HEK293 (cell line): ENCODE measurements at regions not wholly inside any gene's neighbourhood (a gene's known extent, or its start where the extent isn't known, plus 50 kb on each side); places are given as distances from the start of the nearest gene placed in this dataset.

Experiments
- CTCF ChIA-PET: fragments of 350-600 bp; formaldehyde crosslinking; extraction: SDS; loops from one replicate; lab custom pipeline; 2021; ENCODE audit warnings: antibody characterized with exemption; lab: Yijun Ruan, JAX
- POLR2A ChIA-PET: fragments of 300-600 bp; formaldehyde crosslinking; extraction: SDS; loops from one replicate; lab custom pipeline; 2020; ENCODE audit warnings: antibody characterized with exemption, inconsistent platforms; lab: Yijun Ruan, JAX
- H3K27ac ChIP-seq: fragments of 200-500 bp; sonication (Bioruptor generic); 2 replicates; pipeline ENCODE4 v1.5.1; 2014; ENCODE audit warnings: low read depth, low read length, control low read depth, inconsistent platforms; ENCODE audit errors: extremely low read depth
- H3K36me3 ChIP-seq, 2 experiments: fragments of 200-500 bp in 1 of 2; sonication (Bioruptor generic) in 1 of 2; 1 replicate in 1 of 2; 2 replicates in 1 of 2; pipeline ENCODE4 v1.5.1; 2014 to 2017; ENCODE audit warnings: inconsistent platforms in 2 of 2, low read length in 2 of 2; ENCODE audit not compliant: control insufficient read depth in 2 of 2, insufficient read depth in 1 of 2
- H3K4me1 ChIP-seq: fragments of 200-500 bp; sonication (Bioruptor generic); 2 replicates; pipeline ENCODE4 v1.5.1; 2014; ENCODE audit warnings: mild to moderate bottlenecking, low read length, inconsistent platforms; ENCODE audit not compliant: control insufficient read depth, insufficient read depth
- H3K4me3 ChIP-seq: 2 replicates; pipeline ENCODE4 v1.5.1; 2011; ENCODE audit warnings: low read depth, mild to moderate bottlenecking, control low read depth, low read length, moderate library complexity
- H3K9me3 ChIP-seq: fragments of 200-500 bp; sonication (Bioruptor generic); 2 replicates; pipeline ENCODE4 v1.5.1; 2014; ENCODE audit warnings: low read depth, low read length, inconsistent platforms; ENCODE audit not compliant: control insufficient read depth, insufficient read depth
- PBX3 ChIP-seq: sonication (generic); formaldehyde crosslinking; IDR thresholded peaks from 2 replicates; pipeline ENCODE4 v1.8.1; 2022; ENCODE audit warnings: mild to moderate bottlenecking, moderate library complexity, missing genetic modification reagents
- REST ChIP-seq: fragments of 450-650 bp; formaldehyde crosslinking; IDR thresholded peaks from 2 replicates; pipeline ENCODE4 v1.5.1; 2016; ENCODE audit warnings: missing biosample characterization, missing genetic modification characterization
- ZBTB1 ChIP-seq: fragments of 450-650 bp; formaldehyde crosslinking; IDR thresholded peaks from 2 replicates; pipeline ENCODE4 v1.5.1; 2016; ENCODE audit warnings: missing biosample characterization, missing genetic modification characterization
- ZEB2 ChIP-seq: fragments of 450-650 bp; formaldehyde crosslinking; IDR thresholded peaks from 2 replicates; pipeline ENCODE4 v1.5.1; 2016; ENCODE audit warnings: missing biosample characterization, missing genetic modification characterization
- ZNF121 ChIP-seq: fragments of 450-650 bp; formaldehyde crosslinking; IDR thresholded peaks from 2 replicates; pipeline ENCODE4 v1.5.1; 2016; ENCODE audit warnings: missing biosample characterization, missing genetic modification characterization
- ZNF175 ChIP-seq: fragments of 450-650 bp; formaldehyde crosslinking; IDR thresholded peaks from 2 replicates; pipeline ENCODE4 v1.5.1; 2016; ENCODE audit warnings: missing biosample characterization, missing genetic modification characterization
- ZNF211 ChIP-seq: fragments of 450-650 bp; formaldehyde crosslinking; IDR thresholded peaks from 2 replicates; pipeline ENCODE4 v1.5.1; 2016; ENCODE audit warnings: low read depth, missing biosample characterization, missing genetic modification characterization
- ZNF24 ChIP-seq: fragments of 450-650 bp; formaldehyde crosslinking; IDR thresholded peaks from 2 replicates; pipeline ENCODE4 v1.5.1; 2016; ENCODE audit warnings: missing biosample characterization, missing genetic modification characterization
- ZNF37A ChIP-seq: fragments of 450-650 bp; IDR thresholded peaks from 2 replicates; pipeline ENCODE4 v1.5.1; 2018; ENCODE audit warnings: missing biosample characterization, missing genetic modification characterization
- ZNF501 ChIP-seq: fragments of 450-650 bp; formaldehyde crosslinking; IDR thresholded peaks from 2 replicates; pipeline ENCODE4 v1.5.1; 2016; ENCODE audit warnings: missing biosample characterization, missing genetic modification characterization
- ZNF529 ChIP-seq: fragments of 450-650 bp; formaldehyde crosslinking; IDR thresholded peaks from 2 replicates; pipeline ENCODE4 v1.5.1; 2017; ENCODE audit warnings: missing genetic modification characterization, missing biosample characterization; ENCODE audit not compliant: insufficient replicate concordance
- ZNF555 ChIP-seq: fragments of 450-650 bp; formaldehyde crosslinking; conservative IDR thresholded peaks from 2 replicates; pipeline ENCODE4 v1.5.1; 2017; ENCODE audit warnings: missing biosample characterization, mild to moderate bottlenecking, missing genetic modification characterization, inconsistent platforms
- ZNF558 ChIP-seq: fragments of 450-650 bp; formaldehyde crosslinking; IDR thresholded peaks from 2 replicates; pipeline ENCODE4 v1.5.1; 2016; ENCODE audit warnings: missing biosample characterization, missing genetic modification characterization
- ZNF623 ChIP-seq: fragments of 450-650 bp; formaldehyde crosslinking; IDR thresholded peaks from 2 replicates; pipeline ENCODE4 v1.5.1; 2016; ENCODE audit warnings: missing biosample characterization, missing genetic modification characterization
- ZNF677 ChIP-seq: fragments of 450-650 bp; IDR thresholded peaks from 2 replicates; pipeline ENCODE4 v1.5.0; 2018; ENCODE audit warnings: missing biosample characterization, mild to moderate bottlenecking, missing genetic modification characterization, moderate library complexity
- ZNF701 ChIP-seq: fragments of 450-650 bp; formaldehyde crosslinking; IDR thresholded peaks from 2 replicates; pipeline ENCODE4 v1.5.1; 2016; ENCODE audit warnings: missing biosample characterization, missing genetic modification characterization
- ZNF704 ChIP-seq: fragments of 450-650 bp; formaldehyde crosslinking; IDR thresholded peaks from 2 replicates; pipeline ENCODE4 v1.5.1; 2016; ENCODE audit warnings: missing biosample characterization, missing genetic modification characterization
- ZNF76 ChIP-seq: fragments of 450-650 bp; formaldehyde crosslinking; IDR thresholded peaks from 2 replicates; pipeline ENCODE4; 2016; ENCODE audit warnings: low read depth, missing biosample characterization, missing genetic modification characterization, borderline replicate concordance
- ZNF785 ChIP-seq: fragments of 450-650 bp; formaldehyde crosslinking; IDR thresholded peaks from 2 replicates; pipeline ENCODE4 v1.5.1; 2016; ENCODE audit warnings: missing biosample characterization, missing genetic modification characterization
- TF ChIP-seq, protein P1 (sequence below): fragments of 450-650 bp; formaldehyde crosslinking; IDR thresholded peaks from 2 replicates; pipeline ENCODE4 v1.5.1; 2017; ENCODE audit warnings: missing biosample characterization, missing genetic modification characterization

GRCh38 chr17:73924114-73924908, 279.2 kb upstream of the RPL38 start:
- Histone ChIP-seq H3K4me1 (no peaks in the 10 kb centered on the region), H3K4me3 (no peak overlapping the region), H3K9me3 (no peaks in the 10 kb centered on the region; the same call in 1 of the 2 replicates), H3K36me3 (no peaks in the 10 kb centered on the region), H3K27ac (no peak overlapping the region)
- ChIA-PET CTCF (interaction anchor here (0.6 to 1.0 kb wide), 2 partner anchors 65 to 267 kb away, joined by 4 to 5 read pairs; no protein-coding TSS in a partner anchor), POLR2A (no interaction called here)
- TF ChIP-seq ZNF529 (no peak), ZNF211 (tag by site-specific recombination) (no peak), ZNF555 (no peak), ZNF76 (tag by site-specific recombination) (no peak), ZBTB1 (no peak), ZNF121 (tag by site-specific recombination) (no peak), ZEB2 (tag by site-specific recombination) (no peak), REST (tag by site-specific recombination) (no peak), ZNF175 (no peak)

- H3K4me3 ChIP-seq = no peak overlapping the region
- TF ChIP-seq ZNF677 (tag by site-specific recombination) = no peak
- no peak for TF ChIP-seq PBX3 (CRISPR knock-in tag)
- no peak for TF ChIP-seq ZNF37A (tag by site-specific recombination)
- TF ChIP-seq, protein P1, sequence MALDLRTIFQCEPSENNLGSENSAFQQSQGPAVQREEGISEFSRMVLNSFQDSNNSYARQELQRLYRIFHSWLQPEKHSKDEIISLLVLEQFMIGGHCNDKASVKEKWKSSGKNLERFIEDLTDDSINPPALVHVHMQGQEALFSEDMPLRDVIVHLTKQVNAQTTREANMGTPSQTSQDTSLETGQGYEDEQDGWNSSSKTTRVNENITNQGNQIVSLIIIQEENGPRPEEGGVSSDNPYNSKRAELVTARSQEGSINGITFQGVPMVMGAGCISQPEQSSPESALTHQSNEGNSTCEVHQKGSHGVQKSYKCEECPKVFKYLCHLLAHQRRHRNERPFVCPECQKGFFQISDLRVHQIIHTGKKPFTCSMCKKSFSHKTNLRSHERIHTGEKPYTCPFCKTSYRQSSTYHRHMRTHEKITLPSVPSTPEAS (tag by site-specific recombination) = no peak
- TF ChIP-seq ZNF701 (tag by site-specific recombination) = no peak
- TF ChIP-seq ZNF24 (tag by site-specific recombination) = no peak
- no peak for TF ChIP-seq ZNF558 (tag by site-specific recombination)
- no peak for TF ChIP-seq ZNF785 (tag by site-specific recombination)
- no peak for TF ChIP-seq ZNF501 (tag by site-specific recombination)
- no peak for TF ChIP-seq ZNF704 (tag by site-specific recombination)
- TF ChIP-seq ZNF623 (tag by site-specific recombination) = no peak
- H3K36me3 ChIP-seq = no peaks in the 10 kb centered on the region
- H3K27ac ChIP-seq = no peak overlapping the region
- CTCF ChIA-PET = interaction anchor here (0.6 kb wide), 1 partner anchor 65 kb away, joined by 4 read pairs; no protein-coding TSS in a partner anchor
- no peaks in the 10 kb centered on the region for H3K4me1 ChIP-seq
- POLR2A ChIA-PET = no interaction called here
- no peaks in the 10 kb centered on the region for H3K9me3 ChIP-seq
Measured at GRCh38 chr17:73924909-73925186, 278.6 kb upstream of the RPL38 start.
